Liver (tissue), 8 donors: ENCODE measurements at regions not wholly inside any gene's neighbourhood (a gene's known extent, or its start where the extent isn't known, plus 50 kb on each side); places are given as distances from the start of the nearest gene placed in this dataset.

ENCODE experiments used
- DNase-seq: peaks from one replicate; pipeline ENCODE4 v3.0.0-alpha.2; 2017; ENCODE audit warnings: low spot score
- H3K27ac ChIP-seq, 2 donors: one replicate each; pipeline ENCODE4 v1.7.0; 2013; ENCODE audit warnings: inconsistent platforms in 2 of 2, low read length in 2 of 2, control low read depth in 1 of 2, low read depth in 1 of 2, mild to moderate bottlenecking in 1 of 2
- H3K27me3 ChIP-seq, 4 donors: one replicate each; pipeline versions ENCODE4 v1.6.1 to v1.7.0; 2013; ENCODE audit warnings: low read length in 3 of 4, inconsistent platforms in 1 of 4, mild to moderate bottlenecking in 1 of 4, moderate library complexity in 1 of 4; ENCODE audit not compliant: control insufficient read depth in 4 of 4, insufficient read depth in 4 of 4
- H3K36me3 ChIP-seq, 4 donors: one replicate each; pipeline versions ENCODE4 v1.6.1 to v1.7.0; 2013; ENCODE audit warnings: low read length in 3 of 4, mild to moderate bottlenecking in 3 of 4, low read depth in 1 of 4, moderate library complexity in 1 of 4; ENCODE audit not compliant: control insufficient read depth in 4 of 4, insufficient read depth in 3 of 4
- H3K4me1 ChIP-seq, 4 donors: one replicate each; pipeline versions ENCODE4 v1.6.1 to v1.7.0; 2013; ENCODE audit warnings: low read length in 3 of 4, mild to moderate bottlenecking in 3 of 4, moderate library complexity in 1 of 4; ENCODE audit not compliant: control insufficient read depth in 4 of 4, insufficient read depth in 4 of 4
- H3K4me3 ChIP-seq, 3 donors: one replicate each; pipeline versions ENCODE4 v1.6.1 to v1.7.0; 2013; ENCODE audit warnings: low read length in 3 of 3, control low read depth in 1 of 3, low read depth in 1 of 3, mild to moderate bottlenecking in 1 of 3
- H3K9ac ChIP-seq, 2 donors: one replicate each; pipeline ENCODE4 v1.7.0; 2013; ENCODE audit warnings: low read length in 2 of 2, mild to moderate bottlenecking in 2 of 2, moderate library complexity in 2 of 2, control low read depth in 1 of 2, low read depth in 1 of 2
- H3K9me3 ChIP-seq, 4 donors: one replicate each; pipeline versions ENCODE4 v1.6.1 to v1.7.0; 2013; ENCODE audit warnings: low read length in 3 of 4; ENCODE audit not compliant: control insufficient read depth in 4 of 4
- EGR1 ChIP-seq, 2 donors: IDR thresholded peaks; 2 replicates each; pipeline ENCODE4 v1.6.1; 2016 to 2018; ENCODE audit warnings: antibody characterized with exemption in 2 of 2, low read depth in 2 of 2
- FOXA1 ChIP-seq: IDR thresholded peaks from 2 replicates; pipeline ENCODE4 v1.6.1; 2016; ENCODE audit warnings: antibody characterized with exemption
- FOXA2 ChIP-seq: IDR thresholded peaks from 2 replicates; pipeline ENCODE4 v1.6.1; 2016; ENCODE audit warnings: antibody characterized with exemption
- GABPA ChIP-seq, 2 donors: IDR thresholded peaks in 1 of 2; conservative IDR thresholded peaks in 1 of 2; 2 replicates each; pipeline ENCODE4 v1.6.1; 2016; ENCODE audit warnings: antibody characterized with exemption in 2 of 2, mild to moderate bottlenecking in 1 of 2, moderate library complexity in 1 of 2
- HNF4A ChIP-seq, 2 donors: conservative IDR thresholded peaks; 2 replicates each; pipeline ENCODE4 v1.6.1; 2016; ENCODE audit warnings: antibody characterized with exemption in 2 of 2, mild to moderate bottlenecking in 2 of 2
- HNF4G ChIP-seq: IDR thresholded peaks from 2 replicates; pipeline ENCODE4 v1.6.1; 2016; ENCODE audit warnings: antibody characterized with exemption
- JUND ChIP-seq, 2 donors: IDR thresholded peaks; 2 replicates each; pipeline ENCODE4 v1.6.1; 2016; ENCODE audit warnings: antibody characterized with exemption in 2 of 2
- MAX ChIP-seq: IDR thresholded peaks from 2 replicates; pipeline ENCODE4 v1.6.1; 2016; ENCODE audit warnings: antibody characterized with exemption
- NR2F2 ChIP-seq: IDR thresholded peaks from 2 replicates; pipeline ENCODE4 v1.6.1; 2016; ENCODE audit warnings: antibody characterized with exemption
- RAD21 ChIP-seq, 2 donors: IDR thresholded peaks; 2 replicates each; pipeline ENCODE4 v1.6.1; 2016; ENCODE audit warnings: antibody characterized with exemption in 2 of 2, mild to moderate bottlenecking in 2 of 2
- REST ChIP-seq: IDR thresholded peaks from 2 replicates; pipeline ENCODE4 v1.6.1; 2016; ENCODE audit warnings: antibody characterized with exemption, mild to moderate bottlenecking
- SP1 ChIP-seq: IDR thresholded peaks from 2 replicates; pipeline ENCODE4 v1.6.1; 2018; ENCODE audit warnings: antibody characterized with exemption, mild to moderate bottlenecking
- TAF1 ChIP-seq: conservative IDR thresholded peaks from 2 replicates; pipeline ENCODE4 v1.6.1; 2016; ENCODE audit warnings: antibody characterized with exemption, mild to moderate bottlenecking
- WGBS: extraction: QIAGEN DNeasy Blood & Tissue Kit; methylation state at CpG from one replicate; pipeline ENCODE4 v1.1.7; 2013; 5-methylcytosine and 5-hydroxymethylcytosine counted together
- TF ChIP-seq, protein P1 (sequence below): fragments of 150-350 bp; IDR thresholded peaks from 2 replicates; pipeline ENCODE4 v1.5.1; 2017; ENCODE audit warnings: improper control_type of control experiment, low read depth, low read length; ENCODE audit not compliant: missing input control
- donor health status: healthy.
- donor health status: healthy.
- donor health status: healthy.
- donor health status: healthy.
- donor health status: healthy.

DNA sequence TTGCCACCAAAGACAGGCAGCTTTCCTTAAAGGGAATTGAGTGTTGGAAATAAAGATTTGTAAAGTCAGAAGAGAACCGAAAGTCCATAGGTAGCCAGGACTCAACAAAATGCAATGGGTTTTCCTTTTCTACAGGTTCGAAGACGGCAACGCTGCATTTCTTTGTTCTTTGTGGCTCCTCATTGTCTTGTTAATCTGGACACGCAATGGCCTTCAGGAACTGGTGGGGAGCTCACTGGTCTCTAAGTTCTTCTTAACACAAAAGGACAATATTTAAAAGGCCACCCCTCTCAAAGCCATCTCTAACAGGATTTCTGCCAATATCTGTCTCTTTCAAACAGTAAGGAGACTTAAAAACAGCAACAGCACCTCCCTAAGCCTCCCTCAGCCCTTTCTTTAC, 170.6 kb downstream of the RMI1 start:
- no peak overlapping the region for H3K27ac ChIP-seq
- no peaks in the 10 kb centered on the region for H3K9me3 ChIP-seq
- no peaks in the 10 kb centered on the region for H3K36me3 ChIP-seq
- H3K9ac ChIP-seq, result no peak overlapping the region
- H3K27me3 ChIP-seq, result no peaks in the 10 kb centered on the region
- 88% methylated on average over 5 of the region's 5 CpGs for WGBS
- TF ChIP-seq RAD21 (IDR thresholded peaks at IDR 0.05) (no peak), SP1 (no peak), EGR1 (IDR thresholded peaks at IDR 0.05; ENCODE audit: low read depth in 2 of 2) (no peak), TAF1 (no peak), JUND (IDR thresholded peaks at IDR 0.05) (no peak), NR2F2 (no peak), HNF4A (conservative IDR thresholded peaks at IDR 0.05) (no peak), REST (no peak), FOXA2 (no peak)
- TF ChIP-seq, protein P1, sequence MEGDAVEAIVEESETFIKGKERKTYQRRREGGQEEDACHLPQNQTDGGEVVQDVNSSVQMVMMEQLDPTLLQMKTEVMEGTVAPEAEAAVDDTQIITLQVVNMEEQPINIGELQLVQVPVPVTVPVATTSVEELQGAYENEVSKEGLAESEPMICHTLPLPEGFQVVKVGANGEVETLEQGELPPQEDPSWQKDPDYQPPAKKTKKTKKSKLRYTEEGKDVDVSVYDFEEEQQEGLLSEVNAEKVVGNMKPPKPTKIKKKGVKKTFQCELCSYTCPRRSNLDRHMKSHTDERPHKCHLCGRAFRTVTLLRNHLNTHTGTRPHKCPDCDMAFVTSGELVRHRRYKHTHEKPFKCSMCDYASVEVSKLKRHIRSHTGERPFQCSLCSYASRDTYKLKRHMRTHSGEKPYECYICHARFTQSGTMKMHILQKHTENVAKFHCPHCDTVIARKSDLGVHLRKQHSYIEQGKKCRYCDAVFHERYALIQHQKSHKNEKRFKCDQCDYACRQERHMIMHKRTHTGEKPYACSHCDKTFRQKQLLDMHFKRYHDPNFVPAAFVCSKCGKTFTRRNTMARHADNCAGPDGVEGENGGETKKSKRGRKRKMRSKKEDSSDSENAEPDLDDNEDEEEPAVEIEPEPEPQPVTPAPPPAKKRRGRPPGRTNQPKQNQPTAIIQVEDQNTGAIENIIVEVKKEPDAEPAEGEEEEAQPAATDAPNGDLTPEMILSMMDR, result no peak
- DNase-seq, result no peak
- no peak overlapping the region for H3K4me3 ChIP-seq
- no peaks in the 10 kb centered on the region for H3K4me1 ChIP-seq

DNA sequence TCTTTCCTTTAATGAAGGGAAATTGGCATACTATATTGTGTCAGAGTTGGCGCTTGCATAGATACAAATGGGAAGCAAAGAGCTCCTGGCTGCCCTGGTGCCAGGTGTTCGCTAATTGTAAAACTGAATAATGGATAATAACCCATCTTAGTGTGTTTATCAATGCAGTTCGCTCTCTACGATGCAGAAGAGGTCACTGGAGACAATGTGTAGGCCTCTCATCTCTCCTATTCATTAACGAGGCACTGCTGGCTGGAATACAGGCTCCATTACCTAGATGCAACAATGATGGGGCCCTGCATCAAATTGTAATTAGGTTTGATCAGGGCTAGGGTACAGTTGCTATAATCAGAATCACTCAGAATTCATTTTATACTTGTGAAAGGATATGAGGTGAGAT, 171.0 kb downstream of the RMI1 start:
- Histone ChIP-seq H3K4me1 (no peaks in the 10 kb centered on the region), H3K9ac (no peak overlapping the region), H3K27ac (no peak overlapping the region), H3K4me3 (no peak overlapping the region), H3K9me3 (no peaks in the 10 kb centered on the region), H3K36me3 (no peaks in the 10 kb centered on the region), H3K27me3 (no peaks in the 10 kb centered on the region)
- DNase-seq, result no peak
- no peak for TF ChIP-seq REST
- no peak for TF ChIP-seq MAX
- TF ChIP-seq JUND (IDR thresholded peaks at IDR 0.05), result no peak
- TF ChIP-seq, protein P1, result no peak
- no peak for TF ChIP-seq FOXA1
- no peak for TF ChIP-seq GABPA (IDR thresholded peaks at IDR 0.05 in 1 of 2, conservative IDR thresholded peaks at IDR 0.05 in 1 of 2)
- TF ChIP-seq HNF4G, result no peak
- 94% methylated on average over 5 of the region's 5 CpGs for WGBS
